ENCODE measurements at regions not wholly inside any gene's neighbourhood (a gene's known extent, or its start where the extent isn't known, plus 50 kb on each side); places are given as distances from the start of the nearest gene placed in this dataset.

DNA sequence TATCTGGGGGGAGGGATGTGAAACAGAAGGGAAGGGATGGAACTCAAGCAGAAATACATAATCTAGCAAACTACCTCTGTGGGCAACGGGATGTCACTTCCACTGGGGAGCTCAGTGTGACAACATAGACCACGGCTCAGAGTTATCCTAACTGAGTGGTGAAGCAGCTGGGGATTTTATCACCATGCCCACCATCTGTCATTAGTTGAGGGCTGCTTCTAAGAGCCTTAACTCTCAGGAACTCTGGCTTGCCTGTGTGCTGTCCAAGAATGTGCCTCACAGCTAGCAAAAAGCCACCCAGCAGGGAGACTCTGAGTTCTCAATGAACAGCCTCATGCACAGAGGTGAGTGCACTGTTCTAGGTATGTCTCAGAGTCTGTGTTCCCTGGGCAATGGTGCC lies 90.6 kb upstream of the CXCL14 start:
- TF ChIP-seq CTCF (IDR thresholded peaks at IDR 0.05; ENCODE audit: unreplicated experiment) = no peak
- peaks cover 9% of the 10 kb centered on the region for H3K4me1 Mint-ChIP-seq (ENCODE audit: insufficient read depth, unreplicated experiment)
- POLR2A ChIA-PET = interaction anchor here (0.6 to 0.9 kb wide), 2 partner anchors 36 to 72 kb away, joined by 3 to 4 read pairs; no protein-coding TSS in a partner anchor
- intact Hi-C loops (cut with micrococcal nuclease) = no loop called here
- H3K27me3 Mint-ChIP-seq (ENCODE audit: insufficient read depth, unreplicated experiment) = no peaks in the 10 kb centered on the region
- CTCF ChIA-PET = interaction anchor here (0.5 to 2.7 kb wide), 5 partner anchors 102 to 236 kb away, joined by 3 to 8 read pairs (median 3); no protein-coding TSS in a partner anchor
- no peak overlapping the region for H3K4me3 Mint-ChIP-seq (ENCODE audit: unreplicated experiment)
- no peak overlapping the region for H3K27ac Mint-ChIP-seq (ENCODE audit: low read depth, unreplicated experiment)
- H3K9me3 Mint-ChIP-seq (ENCODE audit: unreplicated experiment) = no peaks in the 10 kb centered on the region
- DNase-seq (ENCODE audit: unreplicated experiment) = no peak
- no TSS peak for BruUV-seq (replicated peaks)
- H3K36me3 Mint-ChIP-seq (ENCODE audit: insufficient read depth, unreplicated experiment) = no peaks in the 10 kb centered on the region

DNA sequence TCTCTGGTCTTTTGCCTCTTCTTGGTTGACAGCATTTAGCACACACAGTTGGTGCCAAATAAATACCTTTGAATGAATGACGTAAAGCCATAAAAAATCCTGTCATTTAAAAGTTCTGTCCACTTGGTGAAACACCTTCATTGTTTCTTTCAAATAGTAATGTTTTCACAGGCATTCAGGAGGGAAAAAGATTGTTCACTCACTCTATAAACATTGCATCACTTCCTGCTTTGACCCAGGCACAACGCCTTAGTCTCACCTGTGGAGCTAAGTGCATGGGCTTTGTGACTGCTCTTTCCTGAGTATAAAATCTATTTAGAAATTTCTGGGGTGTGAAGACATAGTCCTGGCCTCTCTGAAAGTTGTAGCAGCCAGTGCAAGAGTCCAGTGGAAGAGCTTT lies 88.9 kb upstream of the CXCL14 start:
- intact Hi-C loops (cut with micrococcal nuclease) = no loop called here
- no TSS peak for BruUV-seq (replicated peaks)
- peaks cover under 1% of the 10 kb centered on the region for H3K36me3 Mint-ChIP-seq (ENCODE audit: insufficient read depth, unreplicated experiment)
- ChIA-PET POLR2A (interaction anchor here (0.7 to 2.1 kb wide), 6 partner anchors 9 to 292 kb away, joined by 3 to 10 read pairs (median 4); no protein-coding TSS in a partner anchor), CTCF (interaction anchor here (0.8 to 2.7 kb wide), 9 partner anchors 10 to 115 kb away, joined by 3 to 8 read pairs (median 3); no protein-coding TSS in a partner anchor)
- TF ChIP-seq CTCF (IDR thresholded peaks at IDR 0.05; ENCODE audit: unreplicated experiment) = no peak
- no peaks in the 10 kb centered on the region for H3K9me3 Mint-ChIP-seq (ENCODE audit: unreplicated experiment)
- H3K27me3 Mint-ChIP-seq (ENCODE audit: insufficient read depth, unreplicated experiment) = no peaks in the 10 kb centered on the region
- H3K27ac Mint-ChIP-seq (ENCODE audit: low read depth, unreplicated experiment) = peak overlapping the region; percentile 65
- H3K4me1 Mint-ChIP-seq (ENCODE audit: insufficient read depth, unreplicated experiment) = peaks cover 9% of the 10 kb centered on the region
- DNase-seq (ENCODE audit: unreplicated experiment) = peak; percentile 57
- no peak overlapping the region for H3K4me3 Mint-ChIP-seq (ENCODE audit: unreplicated experiment)

- no peak for TF ChIP-seq CTCF (IDR thresholded peaks at IDR 0.05; ENCODE audit: unreplicated experiment)
- Mint-ChIP-seq H3K4me3 (ENCODE audit: unreplicated experiment) (no peak overlapping the region), H3K27ac (ENCODE audit: low read depth, unreplicated experiment) (peak overlapping the region; percentile 65), H3K9me3 (ENCODE audit: unreplicated experiment) (no peaks in the 10 kb centered on the region), H3K4me1 (ENCODE audit: insufficient read depth, unreplicated experiment) (peaks cover 9% of the 10 kb centered on the region), H3K27me3 (ENCODE audit: insufficient read depth, unreplicated experiment) (no peaks in the 10 kb centered on the region), H3K36me3 (ENCODE audit: insufficient read depth, unreplicated experiment) (peaks cover 5% of the 10 kb centered on the region)
- CTCF ChIA-PET = interaction anchor here (0.8 to 2.1 kb wide), 8 partner anchors 10 to 114 kb away, joined by 3 to 8 read pairs (median 4); no protein-coding TSS in a partner anchor
- intact Hi-C loops (cut with micrococcal nuclease) = no loop called here
- DNase-seq (ENCODE audit: unreplicated experiment) = no peak
- BruUV-seq (replicated peaks) = no TSS peak
- POLR2A ChIA-PET = interaction anchor here (0.7 to 2.1 kb wide), 6 partner anchors 9 to 291 kb away, joined by 3 to 10 read pairs (median 4); no protein-coding TSS in a partner anchor
Measured at GRCh38 chr5:135667204-135667603, 88.4 kb upstream of the CXCL14 start.

- intact Hi-C loops (cut with micrococcal nuclease) = no loop called here
- Mint-ChIP-seq H3K4me1 (ENCODE audit: insufficient read depth, unreplicated experiment) (peaks cover 6% of the 10 kb centered on the region), H3K27me3 (ENCODE audit: insufficient read depth, unreplicated experiment) (no peaks in the 10 kb centered on the region), H3K27ac (ENCODE audit: low read depth, unreplicated experiment) (no peak overlapping the region), H3K4me3 (ENCODE audit: unreplicated experiment) (no peak overlapping the region), H3K36me3 (ENCODE audit: insufficient read depth, unreplicated experiment) (peaks cover 5% of the 10 kb centered on the region), H3K9me3 (ENCODE audit: unreplicated experiment) (peaks cover 10% of the 10 kb centered on the region)
- ChIA-PET CTCF (interaction anchor here (0.6 to 4.4 kb wide), 9 partner anchors 12 to 202 kb away, joined by 3 to 17 read pairs (median 3); no protein-coding TSS in a partner anchor), POLR2A (interaction anchor here (1.0 to 1.1 kb wide), 2 partner anchors 10 to 16 kb away, joined by 3 read pairs; no protein-coding TSS in a partner anchor)
- BruUV-seq (replicated peaks) = no TSS peak
- TF ChIP-seq CTCF (IDR thresholded peaks at IDR 0.05; ENCODE audit: unreplicated experiment) = no peak
- DNase-seq (ENCODE audit: unreplicated experiment) = no peak
Measured at GRCh38 chr5:135662683-135663082, 83.9 kb upstream of the CXCL14 start.
